Inferior parietal cortex (tissue), 1 donor: ENCODE measurements at regions not wholly inside any gene's neighbourhood (a gene's known extent, or its start where the extent isn't known, plus 50 kb on each side); places are given as distances from the start of the nearest gene placed in this dataset.

Experiments used
- DNase-seq: peaks from one replicate; pipeline ENCODE4 v3.0.0-alpha.2; 2016; ENCODE audit errors: extremely low spot score

- DNase-seq: no peak
Observed at GRCh38 chr1:209421978-209422680, 161.4 kb upstream of the CAMK1G start.

GRCh38 chr1:209425959-209426358 is 157.6 kb upstream of the CAMK1G start:
- no peak for DNase-seq

- DNase-seq: no peak
Observed at GRCh38 chr1:209427277-209427676, 156.2 kb upstream of the CAMK1G start.

GRCh38 chr1:209427811-209428210 is 155.7 kb upstream of the CAMK1G start:
- DNase-seq: no peak

GRCh38 chr1:209428241-209428921 is 155.1 kb upstream of the CAMK1G start:
- DNase-seq: no peak

GRCh38 chr1:209429611-209430010 is 153.9 kb upstream of the CAMK1G start:
- DNase-seq: no peak

GRCh38 chr1:209430107-209430506 is 153.4 kb upstream of the CAMK1G start:
- DNase-seq: no peak

- no peak for DNase-seq
Observed at GRCh38 chr1:209430821-209431259, 152.7 kb upstream of the CAMK1G start.

- DNase-seq: no peak
Observed at GRCh38 chr1:209431402-209431801, 152.1 kb upstream of the CAMK1G start.

GRCh38 chr1:209431813-209432442 is 151.6 kb upstream of the CAMK1G start:
- no peak for DNase-seq

GRCh38 chr1:209432443-209432825 is 151.1 kb upstream of the CAMK1G start:
- DNase-seq: no peak

- no peak for DNase-seq
Observed at GRCh38 chr1:209433649-209434031, 149.9 kb upstream of the CAMK1G start.

GRCh38 chr1:209434066-209434465 is 149.4 kb upstream of the CAMK1G start:
- no peak for DNase-seq

- peak; percentile 41 for DNase-seq
Observed at GRCh38 chr1:209434631-209435217, 148.8 kb upstream of the CAMK1G start.

- peak; percentile 73 for DNase-seq
Observed at GRCh38 chr1:209435654-209436566, 147.6 kb upstream of the CAMK1G start.

- DNase-seq: no peak
Observed at GRCh38 chr1:209439828-209440227, 143.7 kb upstream of the CAMK1G start.

GRCh38 chr1:209443361-209443931 is 140.1 kb upstream of the CAMK1G start:
- DNase-seq: no peak

- DNase-seq: no peak
Observed at GRCh38 chr1:209443975-209444651, 139.4 kb upstream of the CAMK1G start.

- DNase-seq: no peak
Observed at GRCh38 chr1:209444961-209445360, 138.6 kb upstream of the CAMK1G start.

GRCh38 chr1:209445576-209445975 is 137.9 kb upstream of the CAMK1G start:
- DNase-seq: no peak

- no peak for DNase-seq
Observed at GRCh38 chr1:209446356-209446755, 137.2 kb upstream of the CAMK1G start.
